Ectodermal cell (in vitro differentiated cells): ENCODE measurements at regions not wholly inside any gene's neighbourhood (a gene's known extent, or its start where the extent isn't known, plus 50 kb on each side); places are given as distances from the start of the nearest gene placed in this dataset.
"Not testable (repeated sequence)": the region's sequence is repeated elsewhere in the genome, so short reads cannot be mapped to it uniquely, and the experiment has no call there.

Experiments
- H3K27ac ChIP-seq: 2 replicates; pipeline ENCODE4 v1.7.0; 2013; ENCODE audit warnings: mild to moderate bottlenecking, low read depth, low read length; ENCODE audit not compliant: insufficient read depth, poor library complexity, severe bottlenecking
- H3K27me3 ChIP-seq: 2 replicates; pipeline ENCODE4 v1.7.0; 2013; ENCODE audit warnings: mild to moderate bottlenecking, low read length; ENCODE audit not compliant: insufficient read depth, control insufficient read depth, poor library complexity, severe bottlenecking
- H3K36me3 ChIP-seq: one replicate; pipeline ENCODE4 v1.7.0; 2013; ENCODE audit warnings: low read length; ENCODE audit not compliant: control insufficient read depth, insufficient read depth
- H3K4me1 ChIP-seq: one replicate; pipeline ENCODE4 v1.7.0; 2013; ENCODE audit warnings: low read length; ENCODE audit not compliant: control insufficient read depth, insufficient read depth
- H3K4me3 ChIP-seq: 2 replicates; pipeline ENCODE4 v1.7.0; 2013; ENCODE audit warnings: low read depth, low read length, control low read depth; ENCODE audit not compliant: insufficient read depth
- H3K9me3 ChIP-seq: 2 replicates; pipeline ENCODE4 v1.7.0; 2013; ENCODE audit warnings: mild to moderate bottlenecking, low read length, moderate library complexity; ENCODE audit not compliant: control insufficient read depth
- WGBS, 2 experiments: methylation state at CpG; one replicate each; pipeline ENCODE4 v1.1.7; 2013; ENCODE audit warnings: missing lambda C conversion rate in 2 of 2; 5-methylcytosine and 5-hydroxymethylcytosine counted together

GRCh38 chr7:156576216-156577058, 64.1 kb upstream of the RNF32 start:
- Histone ChIP-seq H3K4me1 (peaks cover 6% of the 10 kb centered on the region), H3K36me3 (no peaks in the 10 kb centered on the region), H3K27me3 (no peaks in the 10 kb centered on the region), H3K9me3 (no peaks in the 10 kb centered on the region), H3K27ac (no peak overlapping the region), H3K4me3 (no peak overlapping the region)
- 87 to 88% methylated on average over 20 of the region's 20 CpGs for WGBS, 2 experiments

GRCh38 chr7:156568258-156568657, 72.3 kb upstream of the RNF32 start:
- no peak overlapping the region for H3K4me3 ChIP-seq
- H3K9me3 ChIP-seq, result no peaks in the 10 kb centered on the region
- H3K4me1 ChIP-seq, result no peaks in the 10 kb centered on the region
- H3K27me3 ChIP-seq, result no peaks in the 10 kb centered on the region
- no peak overlapping the region for H3K27ac ChIP-seq
- no peaks in the 10 kb centered on the region for H3K36me3 ChIP-seq
- WGBS, 2 experiments, result 83% methylated on average over 1 of the region's 1 CpG; no CpG with 5 or more reads in 1 of the 2 experiments

GRCh38 chr7:156566812-156567549, 73.6 kb upstream of the RNF32 start:
- 89 to 91% methylated on average over 8 of the region's 8 CpGs for WGBS, 2 experiments
- Histone ChIP-seq H3K4me1 (no peaks in the 10 kb centered on the region), H3K27ac (no peak overlapping the region), H3K9me3 (no peaks in the 10 kb centered on the region), H3K36me3 (no peaks in the 10 kb centered on the region), H3K4me3 (no peak overlapping the region), H3K27me3 (no peaks in the 10 kb centered on the region)

GRCh38 chr7:156565002-156565401, 75.6 kb upstream of the RNF32 start:
- H3K9me3 ChIP-seq, H3K27me3 ChIP-seq, H3K4me3 ChIP-seq, H3K4me1 ChIP-seq, H3K27ac ChIP-seq, H3K36me3 ChIP-seq: not testable (repeated sequence)
- WGBS, 2 experiments, result 90 to 95% methylated on average over 1 of the region's 1 CpG

DNA sequence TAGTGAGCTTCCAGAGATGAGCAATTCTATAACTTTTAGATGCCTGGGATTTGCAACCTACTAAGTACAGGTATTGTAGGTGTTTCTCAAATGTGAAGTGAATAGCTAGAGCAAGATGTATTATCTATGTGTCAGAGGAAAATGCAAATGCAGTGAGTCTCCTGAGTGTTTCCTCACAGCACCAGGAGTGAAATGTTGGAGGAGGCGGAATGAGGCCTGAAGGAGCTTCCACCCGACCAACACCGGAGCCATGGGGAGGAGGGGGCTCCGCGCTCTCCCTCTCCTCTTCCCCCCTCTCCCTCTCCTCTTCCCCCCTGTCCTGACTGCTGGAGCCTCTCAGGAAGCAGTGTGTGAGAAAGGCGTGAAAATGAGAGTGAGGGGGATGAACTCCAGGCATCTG, 79.9 kb upstream of the RNF32 start:
- Histone ChIP-seq H3K27me3 (no peaks in the 10 kb centered on the region), H3K27ac (no peak overlapping the region), H3K9me3 (no peaks in the 10 kb centered on the region), H3K36me3 (no peaks in the 10 kb centered on the region), H3K4me1 (no peaks in the 10 kb centered on the region), H3K4me3 (no peak overlapping the region)
- WGBS, 2 experiments, result 80 to 86% methylated on average over 4 of the region's 6 CpGs

DNA sequence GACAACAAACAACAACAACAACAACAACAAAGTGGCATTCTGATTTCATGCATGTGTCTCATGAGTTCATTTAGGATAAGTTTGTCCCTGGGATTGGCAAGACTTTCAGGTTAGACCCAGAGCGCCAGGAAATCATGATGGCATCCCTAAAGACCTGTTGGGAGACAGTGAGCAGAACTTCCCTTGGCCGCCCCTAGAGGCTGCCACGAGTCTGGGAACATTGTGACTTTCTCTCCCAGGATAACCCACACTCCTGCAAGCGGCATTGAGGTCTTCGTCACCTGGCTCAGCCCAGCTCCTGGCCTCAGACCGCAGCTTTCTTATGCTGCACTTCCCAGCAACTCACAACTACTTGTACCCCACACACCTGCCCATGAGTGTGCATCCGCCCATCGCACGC, 80.5 kb upstream of the RNF32 start:
- no peaks in the 10 kb centered on the region for H3K27me3 ChIP-seq
- no peaks in the 10 kb centered on the region for H3K9me3 ChIP-seq
- no peaks in the 10 kb centered on the region for H3K4me1 ChIP-seq
- H3K36me3 ChIP-seq, result no peaks in the 10 kb centered on the region
- no peak overlapping the region for H3K27ac ChIP-seq
- H3K4me3 ChIP-seq, result no peak overlapping the region
- WGBS, 2 experiments, result 73% methylated on average over 9 of the region's 9 CpGs

- Histone ChIP-seq H3K4me1 (no peaks in the 10 kb centered on the region), H3K27me3 (no peaks in the 10 kb centered on the region), H3K36me3 (no peaks in the 10 kb centered on the region), H3K9me3 (no peaks in the 10 kb centered on the region), H3K27ac (no peak overlapping the region), H3K4me3 (no peak overlapping the region)
- WGBS, 2 experiments, result 94 to 95% methylated on average over 9 of the region's 9 CpGs
Measured at GRCh38 chr7:156559001-156559400, 81.6 kb upstream of the RNF32 start.

DNA sequence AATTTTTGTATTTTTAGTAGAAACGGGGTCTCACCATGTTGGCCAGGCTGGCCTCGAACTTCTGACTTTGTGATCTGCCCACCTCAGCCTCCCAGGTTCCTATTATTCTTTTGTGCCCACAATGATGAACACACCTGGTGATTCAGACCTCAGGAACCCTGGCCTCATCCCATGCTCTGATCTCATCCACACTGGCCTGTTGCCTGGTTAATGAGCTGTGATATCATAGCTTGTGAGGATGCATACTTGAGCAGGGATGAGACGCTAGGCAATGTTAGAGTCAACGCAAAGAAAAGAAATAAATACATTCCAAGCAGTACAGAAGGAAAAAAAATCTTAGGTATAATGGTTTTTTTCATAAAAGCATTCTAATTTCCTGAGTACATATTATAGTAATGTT, 82.4 kb upstream of the RNF32 start:
- WGBS, 2 experiments, result 96 to 97% methylated on average over 2 to 4 of the region's 4 CpGs
- H3K36me3 ChIP-seq, result no peaks in the 10 kb centered on the region
- H3K27me3 ChIP-seq, result no peaks in the 10 kb centered on the region
- no peak overlapping the region for H3K4me3 ChIP-seq
- no peak overlapping the region for H3K27ac ChIP-seq
- no peaks in the 10 kb centered on the region for H3K9me3 ChIP-seq
- H3K4me1 ChIP-seq, result no peaks in the 10 kb centered on the region

DNA sequence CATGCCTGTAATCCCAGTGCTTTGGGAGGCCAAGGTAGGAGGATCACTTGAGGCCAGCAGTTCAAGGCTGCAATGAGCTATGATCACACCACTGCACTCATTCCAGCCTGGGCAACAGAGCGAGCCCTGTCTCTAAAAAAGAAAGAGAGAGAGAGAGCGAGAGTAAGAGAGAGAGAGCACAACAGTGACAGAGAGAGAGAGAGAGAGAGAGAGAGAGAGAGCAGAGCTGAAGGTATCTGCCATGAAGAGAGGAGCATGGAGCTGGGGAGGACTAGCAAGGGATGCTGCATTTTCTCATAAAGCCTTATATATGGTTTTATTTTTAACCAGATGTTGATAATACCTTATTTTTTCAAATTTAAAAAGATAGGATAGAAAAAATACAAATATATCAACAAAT, 84.5 kb upstream of the RNF32 start:
- Histone ChIP-seq H3K36me3 (no peaks in the 10 kb centered on the region), H3K27ac (no peak overlapping the region), H3K27me3 (no peaks in the 10 kb centered on the region), H3K4me3 (no peak overlapping the region), H3K9me3 (no peaks in the 10 kb centered on the region), H3K4me1 (no peaks in the 10 kb centered on the region)
- 91 to 92% methylated on average over 2 of the region's 2 CpGs for WGBS, 2 experiments

DNA sequence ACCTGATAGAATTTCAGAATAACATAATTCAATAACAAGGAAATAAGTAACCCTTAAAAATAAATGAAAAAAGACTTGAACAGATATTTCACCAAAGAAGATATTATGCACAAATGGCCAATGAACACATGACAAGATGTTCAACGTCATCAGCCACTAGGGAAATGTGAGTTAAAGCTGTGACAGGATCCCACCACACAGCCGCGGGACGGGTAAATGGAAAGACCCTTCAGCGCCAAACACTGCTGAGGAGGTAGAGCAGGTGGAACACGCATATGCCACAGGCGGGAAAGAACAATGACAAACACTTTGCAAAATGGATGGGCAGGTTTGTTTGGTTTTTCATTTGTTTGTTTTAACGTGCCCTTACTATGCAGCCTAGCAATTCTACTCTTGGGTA, 86.1 kb upstream of the RNF32 start:
- Histone ChIP-seq H3K36me3 (no peaks in the 10 kb centered on the region), H3K4me1 (no peaks in the 10 kb centered on the region), H3K27me3 (no peaks in the 10 kb centered on the region), H3K9me3 (no peaks in the 10 kb centered on the region), H3K4me3 (no peak overlapping the region), H3K27ac (no peak overlapping the region)
- 92 to 97% methylated on average over 8 of the region's 8 CpGs for WGBS, 2 experiments
